ENCODE measurements at regions not wholly inside any gene's neighbourhood (a gene's known extent, or its start where the extent isn't known, plus 50 kb on each side); places are given as distances from the start of the nearest gene placed in this dataset.

DNA sequence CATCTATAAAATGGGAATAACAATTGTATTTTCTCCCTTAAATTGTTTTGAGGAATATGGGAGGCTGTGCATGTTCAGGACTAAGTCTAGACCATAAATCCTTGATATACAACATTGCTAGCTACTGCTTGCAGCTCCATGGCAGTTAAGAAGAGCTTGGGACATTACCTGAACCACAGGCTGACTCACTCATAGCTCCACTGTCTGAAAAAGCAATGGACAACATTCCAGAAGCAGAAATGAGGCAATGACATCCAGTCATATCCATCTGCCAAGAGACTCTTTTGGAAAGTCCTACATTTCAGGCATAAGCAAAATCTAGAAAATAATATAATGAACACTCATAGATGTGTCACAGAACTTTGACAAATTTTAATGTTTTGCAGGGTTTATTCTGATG, 167.3 kb upstream of the LEF1 start:
- no peaks in the 10 kb centered on the region for H3K36me3 ChIP-seq
- no peaks in the 10 kb centered on the region for H3K9me3 ChIP-seq
- H3K27me3 ChIP-seq, result no peaks in the 10 kb centered on the region
- TF ChIP-seq POLR2A (IDR thresholded peaks at IDR 0.05), result no peak
- TF ChIP-seq, protein P1, sequence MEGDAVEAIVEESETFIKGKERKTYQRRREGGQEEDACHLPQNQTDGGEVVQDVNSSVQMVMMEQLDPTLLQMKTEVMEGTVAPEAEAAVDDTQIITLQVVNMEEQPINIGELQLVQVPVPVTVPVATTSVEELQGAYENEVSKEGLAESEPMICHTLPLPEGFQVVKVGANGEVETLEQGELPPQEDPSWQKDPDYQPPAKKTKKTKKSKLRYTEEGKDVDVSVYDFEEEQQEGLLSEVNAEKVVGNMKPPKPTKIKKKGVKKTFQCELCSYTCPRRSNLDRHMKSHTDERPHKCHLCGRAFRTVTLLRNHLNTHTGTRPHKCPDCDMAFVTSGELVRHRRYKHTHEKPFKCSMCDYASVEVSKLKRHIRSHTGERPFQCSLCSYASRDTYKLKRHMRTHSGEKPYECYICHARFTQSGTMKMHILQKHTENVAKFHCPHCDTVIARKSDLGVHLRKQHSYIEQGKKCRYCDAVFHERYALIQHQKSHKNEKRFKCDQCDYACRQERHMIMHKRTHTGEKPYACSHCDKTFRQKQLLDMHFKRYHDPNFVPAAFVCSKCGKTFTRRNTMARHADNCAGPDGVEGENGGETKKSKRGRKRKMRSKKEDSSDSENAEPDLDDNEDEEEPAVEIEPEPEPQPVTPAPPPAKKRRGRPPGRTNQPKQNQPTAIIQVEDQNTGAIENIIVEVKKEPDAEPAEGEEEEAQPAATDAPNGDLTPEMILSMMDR (IDR thresholded peaks at IDR 0.05), result no peak
- no peak for DNase-seq
- H3K4me3 ChIP-seq, result no peak overlapping the region
- no peak overlapping the region for H3K27ac ChIP-seq
- peaks cover 0 to 7% (median 0%) of the 10 kb centered on the region in 4 donors for H3K4me1 ChIP-seq

DNA sequence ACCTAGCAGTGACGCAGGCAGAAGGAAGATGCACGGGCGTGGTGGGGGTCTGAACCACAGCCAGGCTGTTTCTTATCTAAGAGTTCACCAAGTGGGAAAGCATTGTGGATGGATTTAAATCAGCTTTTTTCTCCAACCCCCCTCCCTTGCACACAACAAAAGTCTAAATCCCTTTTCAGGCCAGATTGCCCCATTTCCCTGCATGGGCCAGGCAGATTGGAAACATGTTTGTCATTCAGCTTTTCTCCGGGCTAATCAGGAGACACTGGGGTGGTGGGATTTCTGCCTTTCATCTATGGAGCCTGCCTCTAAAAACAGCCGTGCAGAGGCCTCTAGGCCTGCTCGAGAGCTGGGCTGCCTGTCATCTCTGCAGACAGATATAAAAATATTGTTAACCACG, 166.3 kb upstream of the LEF1 start:
- DNase-seq, result no peak
- TF ChIP-seq, protein P1 (IDR thresholded peaks at IDR 0.05), result no peak
- no peak for TF ChIP-seq POLR2A (IDR thresholded peaks at IDR 0.05)

DNA sequence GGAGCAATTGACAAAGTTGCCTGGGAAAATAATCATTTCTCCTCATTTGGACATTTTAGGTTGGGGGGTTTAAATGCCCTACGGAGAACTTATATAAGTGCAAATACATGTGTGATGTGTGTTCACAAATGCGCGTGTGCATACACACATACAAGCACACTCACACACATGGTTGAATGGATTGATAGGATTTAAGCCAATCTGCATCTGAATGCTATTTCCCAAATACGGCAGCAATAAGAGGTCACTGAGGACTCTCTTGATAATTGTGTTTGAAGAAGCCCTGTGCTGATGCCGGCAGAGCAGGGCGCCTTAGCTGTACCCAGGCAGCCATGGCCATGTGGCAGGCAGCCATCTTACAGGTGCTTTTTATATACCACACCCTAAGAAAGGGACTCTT, 165.3 kb upstream of the LEF1 start:
- DNase-seq, result no peak
- no peaks in the 10 kb centered on the region for H3K27me3 ChIP-seq
- H3K36me3 ChIP-seq, result no peaks in the 10 kb centered on the region
- TF ChIP-seq POLR2A (IDR thresholded peaks at IDR 0.05), result no peak
- TF ChIP-seq, protein P1 (IDR thresholded peaks at IDR 0.05), result no peak
- H3K27ac ChIP-seq, result no peak overlapping the region
- H3K4me3 ChIP-seq, result no peak overlapping the region
- H3K9me3 ChIP-seq, result no peaks in the 10 kb centered on the region
- peaks cover 0 to 7% (median 0%) of the 10 kb centered on the region in 4 donors for H3K4me1 ChIP-seq

More for the DNA sequence above, 166.3 kb upstream of the LEF1 start:
- peaks cover 0 to 7% (median 0%) of the 10 kb centered on the region in 4 donors for H3K4me1 ChIP-seq
- no peaks in the 10 kb centered on the region for H3K9me3 ChIP-seq
- H3K27ac ChIP-seq, result no peak overlapping the region
- H3K27me3 ChIP-seq, result no peaks in the 10 kb centered on the region
- H3K4me3 ChIP-seq, result no peak overlapping the region
- H3K36me3 ChIP-seq, result no peaks in the 10 kb centered on the region

DNA sequence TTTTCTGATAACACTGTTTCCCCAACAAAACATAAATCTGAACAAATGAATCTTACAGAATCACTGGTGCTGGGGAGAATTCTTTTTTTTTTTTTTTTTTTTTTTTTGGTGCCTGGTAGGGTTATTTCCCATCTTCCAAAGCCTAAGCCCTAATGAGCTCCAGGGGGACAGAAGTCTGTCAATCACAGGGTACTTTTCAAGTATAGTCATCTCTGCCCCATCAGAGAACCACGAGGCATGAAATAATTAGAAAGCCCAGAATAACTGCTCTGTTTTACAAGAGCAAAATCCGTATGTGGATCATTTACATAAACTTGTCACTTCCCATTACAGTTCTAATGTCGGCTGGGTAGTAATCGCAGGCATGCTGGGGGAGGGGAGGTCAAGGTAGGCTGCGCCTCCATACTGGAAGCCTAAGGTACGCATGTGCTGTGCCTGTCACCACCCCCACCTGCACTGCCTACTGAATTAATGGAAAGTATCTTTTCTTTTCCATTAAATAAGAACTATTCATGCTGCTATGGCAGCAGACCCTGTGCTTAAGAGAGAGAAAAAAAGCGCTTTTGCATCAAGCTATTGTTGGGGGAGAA, 164.7 kb upstream of the LEF1 start:
- Histone ChIP-seq H3K36me3 (no peaks in the 10 kb centered on the region), H3K9me3 (no peaks in the 10 kb centered on the region), H3K4me3 (no peak overlapping the region), H3K27me3 (no peaks in the 10 kb centered on the region), H3K4me1 (peaks cover 0 to 5% (median 0%) of the 10 kb centered on the region in 4 donors), H3K27ac (no peak overlapping the region)
- DNase-seq, result no peak
- TF ChIP-seq, protein P1 (IDR thresholded peaks at IDR 0.05), result no peak
- no peak for TF ChIP-seq POLR2A (IDR thresholded peaks at IDR 0.05)

DNA sequence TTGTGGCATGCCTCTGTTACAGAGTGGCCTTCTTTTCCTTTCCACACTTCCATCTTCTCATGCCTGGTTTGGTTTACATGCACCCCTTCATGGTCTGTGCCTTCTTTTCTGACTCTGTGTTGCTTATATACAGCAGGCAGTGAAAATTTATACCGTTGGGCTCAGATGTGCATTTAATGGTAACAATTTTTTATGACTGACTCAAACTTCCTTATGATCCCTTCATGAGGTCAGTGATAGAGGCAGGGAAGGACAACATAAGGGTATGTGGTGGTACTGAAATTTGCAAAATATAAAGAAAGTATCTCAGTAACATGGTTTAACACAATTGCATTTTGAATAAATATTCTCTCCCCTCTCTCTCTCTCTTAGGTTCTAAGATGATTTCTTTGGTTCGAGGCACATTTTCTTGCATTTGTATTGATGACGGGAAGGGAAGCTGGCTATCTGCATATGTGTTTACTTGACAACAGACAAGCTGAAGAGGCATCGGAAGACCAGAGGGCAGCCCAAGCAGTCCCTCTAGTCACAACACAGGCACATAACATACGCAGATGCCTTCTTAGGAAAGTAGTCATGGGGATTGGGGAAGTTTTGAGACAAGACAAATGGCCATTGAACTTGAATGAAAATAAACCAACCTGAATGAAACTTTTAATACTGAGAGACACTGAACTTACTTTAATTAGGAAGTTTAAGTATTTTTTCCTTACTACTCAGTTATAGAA, 163.3 kb upstream of the LEF1 start:
- no peak for DNase-seq

More for the DNA sequence above, 163.3 kb upstream of the LEF1 start:
- H3K4me3 ChIP-seq, result no peak overlapping the region
- H3K36me3 ChIP-seq, result no peaks in the 10 kb centered on the region
- TF ChIP-seq POLR2A (IDR thresholded peaks at IDR 0.05), result no peak
- TF ChIP-seq, protein P1 (IDR thresholded peaks at IDR 0.05), result no peak
- H3K9me3 ChIP-seq, result no peaks in the 10 kb centered on the region
- H3K4me1 ChIP-seq, result no peaks in the 10 kb centered on the region
- H3K27ac ChIP-seq, result no peak overlapping the region
- no peaks in the 10 kb centered on the region for H3K27me3 ChIP-seq
